Transverse colon (tissue), 4 donors: ENCODE measurements at regions not wholly inside any gene's neighbourhood (a gene's known extent, or its start where the extent isn't known, plus 50 kb on each side); places are given as distances from the start of the nearest gene placed in this dataset.

Source experiments
- EP300 ChIP-seq: sonication (generic); formaldehyde crosslinking; IDR thresholded peaks from one replicate; pipeline ENCODE4 v1.6.1; 2017; ENCODE audit warnings: antibody characterized with exemption, low read depth
- POLR2A ChIP-seq: fragments of 450-650 bp; IDR thresholded peaks from one replicate; pipeline ENCODE4 v1.6.1; 2016; ENCODE audit warnings: antibody characterized with exemption, mild to moderate bottlenecking, moderate library complexity
- POLR2AphosphoS5 ChIP-seq, 3 donors: sonication (generic); formaldehyde crosslinking; IDR thresholded peaks; one replicate each; pipeline ENCODE4 v1.6.1; 2016; ENCODE audit warnings: antibody characterized with exemption in 3 of 3
- TF ChIP-seq, protein P1 (sequence below), 5 experiments: fragments of 200-600 bp in 3 of 5; fragments of 450-650 bp in 2 of 5; sonication (generic) in 3 of 5; IDR thresholded peaks; 1 replicate in 2 of 5; 2 replicates in 3 of 5; pipeline ENCODE4 v1.5.1; 2016 to 2017; ENCODE audit warnings: antibody characterized with exemption in 5 of 5, inconsistent platforms in 3 of 5, mild to moderate bottlenecking in 2 of 5, moderate library complexity in 1 of 5

DNA sequence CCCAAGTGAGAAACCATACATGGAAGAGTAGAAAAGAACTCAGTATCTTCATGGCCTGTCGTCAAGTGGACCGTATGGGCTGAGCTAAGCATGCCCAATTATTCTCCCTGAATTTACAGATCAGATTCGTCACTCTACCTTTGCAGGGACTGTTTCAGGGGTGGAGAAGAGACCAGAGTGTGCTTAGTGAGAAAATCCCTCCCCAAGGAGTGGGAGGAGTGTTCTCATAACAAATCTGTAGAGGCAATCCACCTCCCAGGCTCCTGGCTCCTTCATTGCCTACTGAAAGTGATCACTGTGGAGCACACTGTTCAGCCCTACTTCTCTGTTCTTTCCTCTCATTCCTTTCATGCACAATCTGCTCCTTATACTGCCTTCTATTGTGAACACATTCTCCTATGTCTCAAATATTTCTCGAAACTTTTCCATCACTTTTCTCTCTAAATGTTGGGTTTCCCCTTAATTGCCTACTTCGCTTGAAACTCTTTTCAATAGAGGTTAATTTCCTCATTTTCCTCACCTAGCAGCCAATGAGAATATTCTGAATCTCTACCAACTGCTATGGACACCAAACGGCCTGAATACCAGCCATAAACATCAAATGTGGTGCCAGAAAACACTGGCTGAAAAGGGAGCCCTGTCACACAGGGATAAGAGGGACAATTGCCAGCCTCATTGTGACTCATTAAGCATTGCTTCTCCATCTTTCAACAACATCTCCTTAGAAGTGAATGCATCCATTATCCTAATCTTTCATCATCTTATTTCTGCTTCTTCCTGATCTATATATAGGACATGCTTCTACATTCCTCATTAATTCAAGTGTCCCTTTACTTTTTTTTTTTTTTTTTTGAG, 398.3 kb downstream of the UTRN start:
- TF ChIP-seq, protein P1, sequence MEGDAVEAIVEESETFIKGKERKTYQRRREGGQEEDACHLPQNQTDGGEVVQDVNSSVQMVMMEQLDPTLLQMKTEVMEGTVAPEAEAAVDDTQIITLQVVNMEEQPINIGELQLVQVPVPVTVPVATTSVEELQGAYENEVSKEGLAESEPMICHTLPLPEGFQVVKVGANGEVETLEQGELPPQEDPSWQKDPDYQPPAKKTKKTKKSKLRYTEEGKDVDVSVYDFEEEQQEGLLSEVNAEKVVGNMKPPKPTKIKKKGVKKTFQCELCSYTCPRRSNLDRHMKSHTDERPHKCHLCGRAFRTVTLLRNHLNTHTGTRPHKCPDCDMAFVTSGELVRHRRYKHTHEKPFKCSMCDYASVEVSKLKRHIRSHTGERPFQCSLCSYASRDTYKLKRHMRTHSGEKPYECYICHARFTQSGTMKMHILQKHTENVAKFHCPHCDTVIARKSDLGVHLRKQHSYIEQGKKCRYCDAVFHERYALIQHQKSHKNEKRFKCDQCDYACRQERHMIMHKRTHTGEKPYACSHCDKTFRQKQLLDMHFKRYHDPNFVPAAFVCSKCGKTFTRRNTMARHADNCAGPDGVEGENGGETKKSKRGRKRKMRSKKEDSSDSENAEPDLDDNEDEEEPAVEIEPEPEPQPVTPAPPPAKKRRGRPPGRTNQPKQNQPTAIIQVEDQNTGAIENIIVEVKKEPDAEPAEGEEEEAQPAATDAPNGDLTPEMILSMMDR (IDR thresholded peaks at IDR 0.05), result no peak
- TF ChIP-seq POLR2AphosphoS5 (IDR thresholded peaks at IDR 0.05) (no peak), EP300 (no peak), POLR2A (no peak)
